GF-D8 (cell line): ENCODE measurements at regions not wholly inside any gene's neighbourhood (a gene's known extent, or its start where the extent isn't known, plus 50 kb on each side); places are given as distances from the start of the nearest gene placed in this dataset.

Experiments
- DNase-seq: peaks from one replicate; lab custom pipeline; 2025; lab: John Stamatoyannopoulos, UW

GRCh38 chr3:181764544-181764943, 52.8 kb downstream of the SOX2 start:
- no peak for DNase-seq

DNA sequence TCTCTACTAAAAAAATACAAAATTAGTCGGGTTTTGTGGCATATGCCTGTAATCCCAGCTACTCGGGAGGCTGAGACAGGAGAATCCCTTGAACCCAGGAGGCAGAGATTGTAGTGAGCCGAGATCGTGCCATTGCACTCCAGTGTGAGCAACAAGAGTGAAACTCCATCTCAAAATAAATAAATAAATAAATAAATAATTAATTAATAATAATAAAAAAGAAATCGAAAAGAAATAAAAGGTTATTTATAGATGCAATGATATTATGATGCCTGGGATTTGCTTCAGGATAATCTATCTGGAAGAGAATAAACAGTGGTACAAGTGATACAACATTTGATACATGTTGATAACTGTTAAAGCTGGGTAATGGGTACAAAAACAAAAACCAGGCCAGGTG, 58.6 kb downstream of the SOX2 start:
- DNase-seq: no peak

DNA sequence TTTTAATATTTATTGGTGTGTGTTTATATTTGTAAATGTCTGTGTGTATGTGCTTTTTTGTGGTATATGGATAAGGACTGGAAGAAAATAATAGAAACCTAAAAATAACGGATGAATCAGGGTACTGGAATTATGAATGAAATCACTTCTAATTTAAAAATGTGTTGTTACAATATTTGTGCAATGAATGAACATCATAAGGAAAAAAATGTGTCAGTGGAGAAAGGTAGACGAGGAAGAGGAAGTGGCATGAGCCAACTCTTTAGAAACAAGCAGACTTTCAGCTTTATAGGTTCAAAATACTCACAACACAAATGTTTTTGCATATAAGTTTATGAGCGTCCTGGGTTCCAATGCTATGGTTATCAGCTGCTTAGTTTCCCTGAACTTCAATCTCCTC, 59.4 kb downstream of the SOX2 start:
- DNase-seq: no peak

GRCh38 chr3:181772166-181772565, 60.4 kb downstream of the SOX2 start:
- DNase-seq: no peak

GRCh38 chr3:181773921-181774320, 62.2 kb downstream of the SOX2 start:
- DNase-seq: no peak

- DNase-seq: no peak
Observed at GRCh38 chr3:181782306-181782954, 70.7 kb downstream of the SOX2 start.

DNA sequence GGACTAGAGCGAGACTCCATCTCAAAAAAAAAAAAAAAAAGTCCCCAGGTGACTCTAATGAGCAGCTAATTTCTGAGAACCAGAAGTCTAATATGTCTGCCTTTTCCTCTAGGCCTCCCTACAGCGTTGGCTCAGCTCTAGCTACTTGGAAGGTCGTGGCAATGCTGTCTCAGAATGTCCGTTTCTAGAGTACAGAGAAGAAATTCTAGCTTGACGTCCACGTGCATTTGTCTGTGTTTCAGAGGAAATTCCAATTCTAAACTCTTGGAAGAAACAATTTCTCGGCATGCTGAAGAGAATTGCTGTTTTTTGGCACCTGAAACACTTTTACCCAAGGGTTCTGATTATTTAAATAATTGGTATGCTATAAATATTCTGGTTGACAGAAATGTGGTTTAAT, 78.8 kb downstream of the SOX2 start:
- DNase-seq: no peak

DNA sequence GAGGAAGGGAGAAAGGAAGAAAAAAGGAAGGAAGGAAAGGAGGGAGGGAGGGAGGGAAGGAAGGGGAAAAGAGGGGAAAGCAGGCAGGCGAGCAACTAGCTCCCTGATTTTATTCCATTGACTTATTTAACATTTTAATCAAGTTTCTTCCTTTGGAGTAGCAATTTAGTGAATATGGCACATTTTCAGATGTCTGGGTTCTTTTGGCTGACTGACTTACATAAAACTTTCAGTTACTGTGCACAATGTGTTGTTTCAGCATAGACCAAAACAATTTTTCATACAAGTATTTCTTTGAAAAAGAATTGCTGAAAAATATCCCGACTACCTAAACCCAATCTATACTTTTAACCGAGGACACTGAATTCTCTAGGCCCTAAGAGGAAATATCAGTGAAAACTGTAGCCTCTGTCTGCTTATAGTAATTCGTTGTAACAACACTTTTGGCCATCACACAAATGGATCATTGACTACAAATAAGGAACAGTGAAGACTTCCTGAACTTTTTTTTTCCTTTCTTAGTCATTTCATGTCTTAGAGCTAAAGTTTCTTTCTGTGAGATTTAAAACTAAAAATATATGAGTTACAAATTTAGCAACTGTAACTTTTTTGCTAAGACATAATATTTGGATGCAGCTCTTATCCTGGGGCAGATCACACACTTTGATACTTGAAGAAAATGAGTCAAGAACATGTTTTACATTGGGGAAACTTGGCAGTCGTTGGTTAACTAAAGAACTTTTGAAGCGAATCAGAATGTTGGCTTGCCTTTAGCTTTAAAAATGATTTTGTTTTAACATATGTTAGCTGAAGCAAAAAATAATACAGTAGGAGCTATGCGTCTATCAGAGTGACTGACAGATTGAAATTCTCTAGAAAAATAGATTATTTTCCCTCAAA, 79.6 kb downstream of the SOX2 start:
- no peak for DNase-seq

- DNase-seq: no peak
Observed at GRCh38 chr3:181793006-181793405, 81.3 kb downstream of the SOX2 start.

DNA sequence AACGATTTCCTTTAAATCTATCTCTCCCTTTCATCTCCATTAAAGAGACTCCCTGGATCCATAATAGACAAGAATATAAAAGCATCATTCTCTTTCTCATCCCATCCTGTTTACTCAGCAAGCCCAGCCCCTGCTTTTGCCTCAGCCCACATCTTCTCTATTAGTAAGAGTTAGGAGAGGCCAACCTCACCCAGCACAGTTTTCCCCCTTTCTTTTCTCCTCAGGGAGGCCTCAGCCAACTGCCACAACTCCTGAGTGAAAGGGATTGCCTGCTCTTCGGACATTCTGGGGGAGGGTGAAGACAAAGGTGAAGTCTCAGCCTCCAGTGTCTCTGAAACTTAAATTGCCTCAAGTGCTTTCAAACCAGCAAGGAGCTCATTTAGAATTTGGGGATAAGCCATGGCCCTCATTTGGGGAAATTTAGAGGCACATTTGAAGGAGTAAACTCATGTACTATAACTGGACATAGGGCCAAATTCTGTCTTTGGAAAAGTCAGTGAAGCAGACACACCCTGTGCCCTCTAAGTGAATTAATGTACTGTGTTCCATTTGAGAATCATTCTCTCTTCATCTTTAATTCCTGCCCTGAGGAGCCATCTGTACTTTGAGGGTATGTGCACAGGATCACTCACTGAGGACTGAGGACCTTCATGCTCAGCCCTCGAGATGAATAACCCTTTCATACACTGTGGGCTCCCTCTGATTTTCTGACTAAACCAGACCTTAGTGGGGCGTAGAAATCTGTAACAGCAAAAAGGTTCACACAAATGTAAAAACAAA, 82.5 kb downstream of the SOX2 start:
- DNase-seq: no peak

DNA sequence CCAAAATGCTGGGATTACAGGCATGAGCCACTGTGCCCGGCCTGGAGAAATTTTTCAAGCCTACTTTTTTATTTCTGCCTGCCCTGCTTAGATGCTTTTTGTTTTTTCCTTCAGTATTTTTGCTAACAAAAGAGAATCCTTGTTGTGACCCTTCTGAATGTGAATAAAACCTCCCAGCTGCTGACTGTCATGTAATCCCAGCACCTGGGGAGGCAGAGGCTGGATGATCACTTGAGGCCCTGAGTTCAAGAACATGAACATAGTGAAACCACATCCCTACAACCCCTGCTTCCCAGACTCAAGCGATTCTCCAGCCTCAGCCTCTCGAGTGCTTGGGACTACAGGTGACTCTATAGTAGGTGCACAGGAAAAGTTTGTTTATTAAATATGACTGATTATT, 84.9 kb downstream of the SOX2 start:
- DNase-seq: no peak

- DNase-seq: no peak
Observed at GRCh38 chr3:181797431-181797830, 85.7 kb downstream of the SOX2 start.

DNA sequence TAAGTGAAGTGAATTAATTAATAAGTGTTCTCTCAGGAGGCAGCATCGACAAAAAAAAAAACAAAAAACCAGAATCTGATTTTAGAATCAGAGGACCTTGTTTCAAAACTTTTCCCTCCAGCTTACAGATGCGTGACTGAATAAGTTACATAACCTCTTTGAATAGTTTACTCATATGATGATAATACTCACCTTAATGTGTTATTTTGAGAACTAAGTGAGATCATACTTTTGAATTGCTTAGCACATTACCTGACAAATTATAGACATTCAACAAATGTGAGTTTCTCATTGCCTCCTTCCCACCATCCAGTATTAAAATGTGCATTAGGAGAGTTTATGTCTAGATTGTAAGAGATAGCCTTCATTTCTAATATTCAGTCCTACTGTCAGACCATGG, 94.0 kb downstream of the SOX2 start:
- DNase-seq: no peak

- DNase-seq: no peak
Observed at GRCh38 chr3:181808053-181808452, 96.3 kb downstream of the SOX2 start.

- no peak for DNase-seq
Observed at GRCh38 chr3:181823716-181824115, 112.0 kb downstream of the SOX2 start.

GRCh38 chr3:181824961-181825360, 113.2 kb downstream of the SOX2 start:
- no peak for DNase-seq

DNA sequence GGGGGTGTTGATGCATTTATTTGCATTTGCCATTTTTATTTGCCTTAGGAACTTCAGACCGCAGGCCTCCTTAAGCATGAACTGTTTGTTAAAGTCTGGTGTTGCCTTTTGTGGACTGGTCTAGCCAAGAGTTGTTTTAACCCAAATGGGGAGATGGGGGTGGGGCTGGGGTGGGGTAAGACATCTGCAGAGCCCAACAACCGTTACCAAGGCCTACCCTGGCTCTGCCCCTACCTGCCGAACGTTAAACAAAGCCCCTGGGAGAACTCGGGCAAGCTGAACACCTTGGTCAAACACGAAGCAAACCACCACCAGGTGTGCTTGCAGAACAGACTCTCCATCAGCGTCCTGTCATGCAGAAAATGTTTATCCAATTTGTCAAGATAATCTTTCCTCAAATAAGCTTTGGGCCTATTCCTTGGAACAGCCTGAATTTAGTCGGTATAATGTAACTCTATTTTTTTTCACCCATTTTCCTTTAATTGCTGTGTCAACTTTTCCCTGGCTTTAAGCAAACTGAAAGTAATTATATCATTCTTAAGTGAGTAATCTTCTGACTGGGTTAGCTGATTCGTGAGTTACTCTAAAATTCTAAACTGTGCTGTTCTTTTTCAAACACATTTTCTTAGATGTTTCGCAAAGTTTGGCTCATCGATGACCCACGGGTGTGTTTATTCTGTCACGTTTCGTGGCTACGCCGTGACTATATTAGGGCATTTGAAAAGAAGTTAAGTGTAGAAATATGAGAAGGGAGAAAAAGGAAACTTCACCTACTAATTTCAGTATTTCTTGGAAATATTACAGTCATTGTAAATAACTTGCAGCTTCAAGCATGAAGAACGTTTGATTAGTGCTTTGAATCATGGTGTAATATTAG, 127.6 kb downstream of the SOX2 start:
- DNase-seq: no peak

DNA sequence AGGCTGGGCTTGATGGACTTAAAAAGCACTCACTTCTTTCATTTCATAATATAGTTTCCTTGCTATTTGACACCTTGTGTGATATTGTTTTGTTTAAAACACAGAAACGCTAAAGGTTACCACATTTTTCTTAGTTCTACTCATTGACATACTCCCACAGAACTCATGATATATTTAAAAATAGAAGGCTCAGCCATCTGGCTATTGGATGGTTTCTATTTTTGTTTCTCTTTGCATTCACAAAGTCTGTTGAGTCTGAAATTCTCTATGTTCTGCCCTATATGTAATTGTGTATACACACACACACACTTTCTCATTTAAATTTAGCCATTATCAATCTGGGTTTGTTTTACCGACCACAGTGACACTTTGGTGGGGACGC, 128.2 kb downstream of the SOX2 start:
- no peak for DNase-seq

GRCh38 chr3:181844211-181844610, 132.5 kb downstream of the SOX2 start:
- no peak for DNase-seq

GRCh38 chr3:181847276-181847675, 135.6 kb downstream of the SOX2 start:
- no peak for DNase-seq

- DNase-seq: no peak
Observed at GRCh38 chr3:181851063-181851462, 139.3 kb downstream of the SOX2 start.

DNA sequence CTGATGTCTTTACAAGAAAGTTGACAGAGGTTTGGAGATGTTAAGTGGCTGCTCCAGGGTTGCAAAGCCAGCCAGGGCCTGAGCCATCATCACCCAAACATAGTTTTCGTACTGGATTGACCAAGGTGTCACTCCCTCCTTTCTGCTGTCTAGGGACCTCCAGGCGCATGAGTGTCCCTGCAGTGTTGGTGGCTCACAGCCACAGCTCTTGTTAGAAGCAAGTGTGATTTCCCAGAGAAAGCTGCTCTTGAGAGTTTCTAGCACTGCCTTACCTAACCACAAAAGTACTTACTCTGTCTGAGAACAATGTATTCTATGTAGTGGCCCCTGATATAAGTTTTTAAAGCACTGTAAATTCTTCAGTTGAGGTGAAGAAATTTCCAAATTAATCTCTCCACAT, 144.1 kb downstream of the SOX2 start:
- DNase-seq: no peak
